ENCODE measurements at regions not wholly inside any gene's neighbourhood (a gene's known extent, or its start where the extent isn't known, plus 50 kb on each side); places are given as distances from the start of the nearest gene placed in this dataset.

GRCh38 chr6:6926856-6927255, 180.9 kb upstream of the RREB1 start:
- TF ChIP-seq GATA2 (CRISPR knock-in tag; IDR thresholded peaks at IDR 0.05) (no peak), USF2 (IDR thresholded peaks at IDR 0.05; ENCODE audit: borderline replicate concordance, low read depth, low read length) (no peak), REST (IDR thresholded peaks at IDR 0.05; ENCODE audit: low read depth, low read length) (no peak), PBX3 (IDR thresholded peaks at IDR 0.05) (no peak), GABPA (IDR thresholded peaks at IDR 0.05; ENCODE audit: low read depth) (no peak), RAD21 (IDR thresholded peaks at IDR 0.05; ENCODE audit: low read length) (no peak), MAX (IDR thresholded peaks at IDR 0.05; ENCODE audit: low read depth) (no peak)

All from SK-N-SH (cell line).